ENCODE measurements at regions not wholly inside any gene's neighbourhood (a gene's known extent, or its start where the extent isn't known, plus 50 kb on each side); places are given as distances from the start of the nearest gene placed in this dataset.
"Not testable (repeated sequence)": the region's sequence is repeated elsewhere in the genome, so short reads cannot be mapped to it uniquely, and the experiment has no call there.

GRCh38 chr5:108531367-108532128, 149.7 kb upstream of the FBXL17 start:
- no peak for DNase-seq (ENCODE audit: low spot score)

GRCh38 chr5:108530706-108531105, 148.8 kb upstream of the FBXL17 start:
- no peak for DNase-seq (ENCODE audit: low spot score)

- DNase-seq (ENCODE audit: low spot score), result no peak
Observed at GRCh38 chr5:108529381-108529780, 147.5 kb upstream of the FBXL17 start.

- DNase-seq (ENCODE audit: low spot score), result no peak
Observed at GRCh38 chr5:108528655-108529054, 146.8 kb upstream of the FBXL17 start.

GRCh38 chr5:108524564-108524963, 142.7 kb upstream of the FBXL17 start:
- no peak for DNase-seq (ENCODE audit: low spot score)

- DNase-seq (ENCODE audit: low spot score), result no peak
Observed at GRCh38 chr5:108523360-108523759, 141.5 kb upstream of the FBXL17 start.

- DNase-seq (ENCODE audit: low spot score), result peak; percentile 20
Observed at GRCh38 chr5:108521841-108522506, 140.1 kb upstream of the FBXL17 start.

- no peak for DNase-seq (ENCODE audit: low spot score)
Observed at GRCh38 chr5:108521011-108521700, 139.3 kb upstream of the FBXL17 start.

GRCh38 chr5:108516785-108517184, 134.9 kb upstream of the FBXL17 start:
- DNase-seq (ENCODE audit: low spot score), result peak; percentile 4

GRCh38 chr5:108515517-108516105, 133.7 kb upstream of the FBXL17 start:
- no peak for DNase-seq (ENCODE audit: low spot score)

GRCh38 chr5:108508979-108509378, 127.1 kb upstream of the FBXL17 start:
- no peak for DNase-seq (ENCODE audit: low spot score)

- DNase-seq (ENCODE audit: low spot score), result no peak
Observed at GRCh38 chr5:108507631-108508030, 125.7 kb upstream of the FBXL17 start.

GRCh38 chr5:108505608-108506007, 123.7 kb upstream of the FBXL17 start:
- DNase-seq (ENCODE audit: low spot score), result no peak

- no peak for DNase-seq (ENCODE audit: low spot score)
Observed at GRCh38 chr5:108504974-108505373, 123.1 kb upstream of the FBXL17 start.

- DNase-seq (ENCODE audit: low spot score), result no peak
Observed at GRCh38 chr5:108503986-108504385, 122.1 kb upstream of the FBXL17 start.

GRCh38 chr5:108495615-108496014, 113.7 kb upstream of the FBXL17 start:
- not testable (repeated sequence) for DNase-seq (ENCODE audit: low spot score)

GRCh38 chr5:108487951-108488350, 106.1 kb upstream of the FBXL17 start:
- DNase-seq (ENCODE audit: low spot score), result no peak

GRCh38 chr5:108484035-108484434, 102.1 kb upstream of the FBXL17 start:
- DNase-seq (ENCODE audit: low spot score), result no peak

- peak; percentile 5 for DNase-seq (ENCODE audit: low spot score)
Observed at GRCh38 chr5:108481355-108481931, 99.5 kb upstream of the FBXL17 start.

GRCh38 chr5:108472237-108472636, 90.3 kb upstream of the FBXL17 start:
- no peak for DNase-seq (ENCODE audit: low spot score)

GRCh38 chr5:108467563-108467962, 85.7 kb upstream of the FBXL17 start:
- no peak for DNase-seq (ENCODE audit: low spot score)

- no peak for DNase-seq (ENCODE audit: low spot score)
Observed at GRCh38 chr5:108461628-108462367, 79.9 kb upstream of the FBXL17 start.

Measured in HuH-7 (cell line).